Ishikawa (cell line): ENCODE measurements at regions not wholly inside any gene's neighbourhood (a gene's known extent, or its start where the extent isn't known, plus 50 kb on each side); places are given as distances from the start of the nearest gene placed in this dataset.

ENCODE experiments used
- CEBPB ChIP-seq: IDR thresholded peaks from 2 replicates; pipeline ENCODE4 v1.6.1; 2012
- CREB1 ChIP-seq: IDR thresholded peaks from 2 replicates; pipeline ENCODE4 v1.6.1; 2012; ENCODE audit warnings: low read depth
- EGR1 ChIP-seq: IDR thresholded peaks from 2 replicates; pipeline ENCODE4 v1.6.1; 2012
- EP300 ChIP-seq: IDR thresholded peaks from 2 replicates; pipeline ENCODE4 v1.6.1; 2012; ENCODE audit warnings: borderline replicate concordance
- FOXM1 ChIP-seq: IDR thresholded peaks from 2 replicates; pipeline ENCODE4 v1.6.1; 2012; ENCODE audit warnings: low read depth, borderline replicate concordance
- NFIC ChIP-seq: IDR thresholded peaks from 2 replicates; pipeline ENCODE4 v1.6.1; 2012
- RAD21 ChIP-seq: IDR thresholded peaks from 2 replicates; pipeline ENCODE4 v1.6.1; 2012; ENCODE audit warnings: low read depth
- TAF1 ChIP-seq: IDR thresholded peaks from 2 replicates; pipeline ENCODE4 v1.6.1; 2012; ENCODE audit warnings: low read depth, mild to moderate bottlenecking
- TCF12 ChIP-seq: IDR thresholded peaks from 2 replicates; pipeline ENCODE4 v1.6.1; 2012; ENCODE audit warnings: low read depth
- TEAD4 ChIP-seq: IDR thresholded peaks from 2 replicates; pipeline ENCODE4 v1.6.1; 2012
- YY1 ChIP-seq: IDR thresholded peaks from 2 replicates; pipeline ENCODE4 v1.6.1; 2012; ENCODE audit warnings: low read depth
- ZBTB7A ChIP-seq: IDR thresholded peaks from 2 replicates; pipeline ENCODE4 v1.6.1; 2012; ENCODE audit warnings: low read depth
- TF ChIP-seq, protein P1 (sequence below): IDR thresholded peaks from 2 replicates; pipeline ENCODE4 v1.6.1; 2012
- TF ChIP-seq, protein P2 (sequence below): IDR thresholded peaks from 2 replicates; pipeline ENCODE4 v1.6.1; 2012; ENCODE audit warnings: low read depth, mild to moderate bottlenecking
- TF ChIP-seq, protein P3 (sequence below): IDR thresholded peaks from 2 replicates; pipeline ENCODE4 v1.6.1; 2012

DNA sequence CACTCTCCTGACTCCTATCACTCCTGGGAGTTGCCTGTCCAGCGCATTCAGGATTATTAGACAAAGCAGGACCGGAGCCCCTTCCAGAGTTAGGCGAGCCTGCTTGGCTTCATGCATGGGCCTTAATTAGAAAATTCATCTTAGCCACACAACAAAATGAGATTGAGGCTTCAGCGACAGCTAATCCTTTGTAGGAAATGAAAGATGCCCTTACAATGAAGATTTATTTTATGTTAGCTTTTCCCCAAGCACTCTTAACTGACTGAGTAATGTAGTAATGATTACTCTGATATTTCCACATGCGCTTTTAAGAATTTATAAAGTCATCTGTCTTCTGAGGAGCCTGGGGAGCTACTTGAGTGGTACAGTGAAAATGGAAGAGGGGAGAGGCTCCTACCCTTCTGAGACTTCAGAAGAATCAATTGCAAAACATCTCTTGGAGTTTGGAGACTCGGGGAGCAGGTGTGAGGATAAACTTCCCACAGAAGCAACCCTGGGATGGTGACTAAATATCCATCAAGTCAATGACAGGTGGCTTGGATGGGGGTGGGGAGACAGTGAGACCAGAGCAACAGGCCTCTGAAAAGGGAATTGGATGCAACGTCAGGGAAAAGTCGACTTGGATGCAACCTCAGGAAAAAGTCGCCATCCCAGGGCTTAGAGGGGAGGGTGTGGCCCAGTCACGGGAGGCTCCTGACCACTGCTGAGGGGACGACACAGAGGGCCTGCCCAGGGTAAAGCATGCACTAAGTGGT, 434.5 kb upstream of the B3GAT1 start:
- TF ChIP-seq CREB1 (no peak), YY1 (no peak)

DNA sequence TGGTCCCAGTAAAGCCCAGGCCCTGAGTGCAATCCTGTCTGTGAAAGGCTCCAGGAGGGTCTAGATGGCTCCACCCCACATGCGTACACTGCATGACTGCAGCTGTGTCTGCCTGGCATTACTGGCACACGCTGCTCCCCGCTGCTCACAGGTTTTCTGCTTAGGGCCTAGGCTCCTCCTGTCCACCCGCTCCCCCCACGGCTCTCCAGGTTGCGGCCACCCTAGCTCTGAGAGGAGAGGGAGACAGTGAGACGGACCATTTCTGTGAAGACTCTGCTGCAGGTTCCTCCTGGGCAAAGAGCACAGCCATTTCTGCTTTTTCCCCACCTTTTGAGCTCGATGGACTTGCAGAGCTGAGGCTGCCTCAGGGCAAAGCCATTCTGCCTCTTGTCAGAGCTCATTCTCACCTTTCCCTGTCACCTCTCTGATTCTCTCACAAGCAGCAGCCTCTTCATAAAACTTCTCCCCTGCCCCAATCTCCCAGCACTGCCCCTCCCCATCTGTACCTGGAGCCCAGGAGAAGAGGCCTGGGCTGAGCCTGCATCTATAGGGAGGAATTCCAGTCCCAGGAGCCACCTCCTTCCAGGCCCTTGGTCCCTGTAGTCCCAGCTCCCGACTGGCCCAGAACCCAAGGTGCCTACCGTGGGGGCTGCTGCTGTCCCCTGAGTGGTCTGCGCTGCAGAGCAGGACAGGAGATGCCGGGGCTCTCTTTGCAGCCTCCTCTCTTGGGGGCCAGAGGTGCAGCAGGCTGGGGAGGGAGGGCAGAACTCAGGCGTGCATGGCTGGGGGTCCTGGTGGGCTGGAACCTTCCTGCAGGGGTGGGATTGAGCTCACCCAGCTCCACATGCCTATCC, 433.7 kb upstream of the B3GAT1 start:
- TF ChIP-seq, protein P1, sequence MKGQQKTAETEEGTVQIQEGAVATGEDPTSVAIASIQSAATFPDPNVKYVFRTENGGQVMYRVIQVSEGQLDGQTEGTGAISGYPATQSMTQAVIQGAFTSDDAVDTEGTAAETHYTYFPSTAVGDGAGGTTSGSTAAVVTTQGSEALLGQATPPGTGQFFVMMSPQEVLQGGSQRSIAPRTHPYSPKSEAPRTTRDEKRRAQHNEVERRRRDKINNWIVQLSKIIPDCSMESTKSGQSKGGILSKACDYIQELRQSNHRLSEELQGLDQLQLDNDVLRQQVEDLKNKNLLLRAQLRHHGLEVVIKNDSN: no peak
- TF ChIP-seq YY1 (no peak), ZBTB7A (no peak), CREB1 (no peak), EGR1 (no peak), FOXM1 (no peak), CEBPB (no peak), TAF1 (no peak), NFIC (no peak), RAD21 (no peak), TCF12 (no peak), EP300 (no peak), TEAD4 (no peak)
- TF ChIP-seq, protein P2, sequence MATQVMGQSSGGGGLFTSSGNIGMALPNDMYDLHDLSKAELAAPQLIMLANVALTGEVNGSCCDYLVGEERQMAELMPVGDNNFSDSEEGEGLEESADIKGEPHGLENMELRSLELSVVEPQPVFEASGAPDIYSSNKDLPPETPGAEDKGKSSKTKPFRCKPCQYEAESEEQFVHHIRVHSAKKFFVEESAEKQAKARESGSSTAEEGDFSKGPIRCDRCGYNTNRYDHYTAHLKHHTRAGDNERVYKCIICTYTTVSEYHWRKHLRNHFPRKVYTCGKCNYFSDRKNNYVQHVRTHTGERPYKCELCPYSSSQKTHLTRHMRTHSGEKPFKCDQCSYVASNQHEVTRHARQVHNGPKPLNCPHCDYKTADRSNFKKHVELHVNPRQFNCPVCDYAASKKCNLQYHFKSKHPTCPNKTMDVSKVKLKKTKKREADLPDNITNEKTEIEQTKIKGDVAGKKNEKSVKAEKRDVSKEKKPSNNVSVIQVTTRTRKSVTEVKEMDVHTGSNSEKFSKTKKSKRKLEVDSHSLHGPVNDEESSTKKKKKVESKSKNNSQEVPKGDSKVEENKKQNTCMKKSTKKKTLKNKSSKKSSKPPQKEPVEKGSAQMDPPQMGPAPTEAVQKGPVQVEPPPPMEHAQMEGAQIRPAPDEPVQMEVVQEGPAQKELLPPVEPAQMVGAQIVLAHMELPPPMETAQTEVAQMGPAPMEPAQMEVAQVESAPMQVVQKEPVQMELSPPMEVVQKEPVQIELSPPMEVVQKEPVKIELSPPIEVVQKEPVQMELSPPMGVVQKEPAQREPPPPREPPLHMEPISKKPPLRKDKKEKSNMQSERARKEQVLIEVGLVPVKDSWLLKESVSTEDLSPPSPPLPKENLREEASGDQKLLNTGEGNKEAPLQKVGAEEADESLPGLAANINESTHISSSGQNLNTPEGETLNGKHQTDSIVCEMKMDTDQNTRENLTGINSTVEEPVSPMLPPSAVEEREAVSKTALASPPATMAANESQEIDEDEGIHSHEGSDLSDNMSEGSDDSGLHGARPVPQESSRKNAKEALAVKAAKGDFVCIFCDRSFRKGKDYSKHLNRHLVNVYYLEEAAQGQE: no peak
- TF ChIP-seq, protein P3, sequence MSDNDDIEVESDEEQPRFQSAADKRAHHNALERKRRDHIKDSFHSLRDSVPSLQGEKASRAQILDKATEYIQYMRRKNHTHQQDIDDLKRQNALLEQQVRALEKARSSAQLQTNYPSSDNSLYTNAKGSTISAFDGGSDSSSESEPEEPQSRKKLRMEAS: no peak

DNA sequence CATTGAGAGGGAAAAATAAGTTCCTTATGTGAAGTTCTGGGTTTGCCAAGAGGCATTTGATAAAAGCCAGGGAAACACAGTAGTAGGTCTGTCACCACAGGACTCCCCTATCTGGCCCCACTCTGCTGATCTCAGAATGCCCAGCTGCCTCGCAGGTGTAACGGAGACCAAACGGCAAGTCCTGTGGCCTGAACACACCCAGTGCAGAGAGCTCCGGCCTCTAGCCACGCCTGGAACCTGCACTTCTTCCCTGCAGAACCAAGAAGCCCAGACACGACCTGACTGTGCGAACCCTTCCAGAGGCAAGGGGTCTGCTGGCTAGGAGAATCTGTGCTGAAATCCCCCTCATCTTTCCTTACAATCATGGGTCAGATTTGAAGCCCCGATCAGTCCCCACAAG, 432.8 kb upstream of the B3GAT1 start:
- TF ChIP-seq RAD21 (no peak), CREB1 (no peak)

DNA sequence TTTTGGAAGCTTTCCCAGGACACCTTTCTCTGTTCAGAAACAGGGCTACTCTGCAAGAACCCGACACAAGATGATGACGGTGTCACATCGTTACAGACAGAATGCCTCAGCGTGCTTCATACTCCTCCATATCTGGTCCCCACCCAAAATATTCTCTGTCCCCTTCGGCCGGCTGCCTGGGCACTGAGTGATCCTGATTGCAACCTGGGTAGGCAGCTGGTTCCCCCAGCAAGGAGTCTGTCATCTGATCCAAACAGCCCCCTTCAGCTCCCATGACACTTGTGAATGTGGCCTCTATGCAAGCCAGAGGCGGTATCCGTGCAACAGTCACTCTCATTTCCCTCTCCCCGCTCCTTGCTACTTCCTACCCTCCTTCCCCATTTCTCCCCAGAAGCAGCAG, 431.7 kb upstream of the B3GAT1 start:
- TF ChIP-seq TCF12 (no peak), EP300 (no peak), ZBTB7A (no peak), CREB1 (no peak), FOXM1 (no peak), TEAD4 (no peak), RAD21 (no peak), CEBPB (no peak)
- TF ChIP-seq, protein P3: no peak
- TF ChIP-seq, protein P1: no peak

DNA sequence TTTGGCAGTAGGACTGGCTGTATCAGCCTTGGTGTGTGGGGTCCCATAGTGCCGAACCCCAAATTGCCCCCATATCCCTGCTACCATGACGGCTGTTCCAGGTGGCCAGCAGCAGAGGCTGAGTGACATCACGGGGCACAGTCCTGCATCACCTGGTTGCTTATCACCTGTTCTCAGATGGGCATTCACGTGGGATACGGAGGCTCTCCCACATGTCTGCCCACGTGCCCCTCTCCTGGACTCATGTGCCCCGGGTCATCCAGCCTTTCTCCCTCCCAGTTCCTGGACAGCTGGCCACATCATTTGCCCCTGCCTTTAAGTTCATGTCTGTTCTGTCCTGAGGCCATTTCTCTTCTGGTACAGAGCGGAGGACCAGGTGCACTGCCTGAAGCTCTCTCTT, 431.0 kb upstream of the B3GAT1 start:
- TF ChIP-seq, protein P1: no peak
- no peak for TF ChIP-seq EP300
- no peak for TF ChIP-seq TCF12

DNA sequence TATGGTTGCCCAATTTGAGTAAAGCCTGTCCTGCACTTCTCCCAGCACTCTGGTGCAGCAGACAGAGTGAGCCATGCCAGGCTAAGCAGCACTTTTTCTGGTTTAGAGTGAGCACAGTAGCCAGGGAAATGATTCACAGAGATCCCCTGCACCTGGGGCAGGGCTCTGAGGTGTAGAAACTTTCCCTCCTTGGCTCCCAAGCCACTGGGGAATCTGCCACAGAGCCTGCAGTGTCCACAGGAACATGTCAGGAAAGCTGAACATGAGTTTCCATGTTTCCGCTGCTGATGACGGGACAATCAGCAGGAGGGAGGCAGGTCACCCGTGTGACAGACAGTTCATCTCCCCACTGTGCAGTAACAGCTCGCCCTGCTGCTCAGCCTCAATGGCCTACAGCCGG, 429.9 kb upstream of the B3GAT1 start:
- TF ChIP-seq NFIC: no peak
- no peak for TF ChIP-seq EGR1
- TF ChIP-seq TEAD4: no peak
- TF ChIP-seq, protein P1: no peak
- no peak for TF ChIP-seq FOXM1
- no peak for TF ChIP-seq CEBPB
- no peak for TF ChIP-seq TAF1
- TF ChIP-seq, protein P3: no peak
- TF ChIP-seq RAD21: no peak
- no peak for TF ChIP-seq CREB1
- no peak for TF ChIP-seq ZBTB7A
- TF ChIP-seq, protein P2: no peak
- TF ChIP-seq EP300: no peak
- no peak for TF ChIP-seq YY1
- TF ChIP-seq TCF12: no peak
